Lower leg skin (tissue), 3 donors: ENCODE measurements at regions not wholly inside any gene's neighbourhood (a gene's known extent, or its start where the extent isn't known, plus 50 kb on each side); places are given as distances from the start of the nearest gene placed in this dataset.

Experiments
- CTCF ChIP-seq, 3 donors: fragments of 450-650 bp; IDR thresholded peaks; one replicate each; pipeline ENCODE4 v1.5.1; 2016; ENCODE audit warnings: antibody characterized with exemption in 3 of 3, mild to moderate bottlenecking in 3 of 3, moderate library complexity in 2 of 3
- POLR2A ChIP-seq, 2 donors: fragments of 450-650 bp; IDR thresholded peaks; one replicate each; pipeline ENCODE4 v1.6.1; 2016 to 2017; ENCODE audit warnings: antibody characterized with exemption in 2 of 2, mild to moderate bottlenecking in 1 of 2, moderate library complexity in 1 of 2

- no peak for TF ChIP-seq CTCF (IDR thresholded peaks at IDR 0.05)
- no peak for TF ChIP-seq POLR2A (IDR thresholded peaks at IDR 0.05)
These were observed 231.7 kb downstream of the FSIP2 start for GRCh38 chr2:185970148-185970852.
